MM.1S (cell line): ENCODE measurements at regions not wholly inside any gene's neighbourhood (a gene's known extent, or its start where the extent isn't known, plus 50 kb on each side); places are given as distances from the start of the nearest gene placed in this dataset.
A peak's percentile ranks its signal among the peaks of the same experiment; 100 is the strongest.

Experiments
- DNase-seq: peaks from one replicate; pipeline ENCODE4 v3.0.0-alpha.2; 2015
- H2AFZ ChIP-seq: fragments of 300-600 bp; sonication (generic); 2 replicates; pipeline ENCODE4 v1.6.0; 2016; ENCODE audit warnings: antibody characterized with exemption, low read length
- H3F3A ChIP-seq: fragments of 300-600 bp; sonication (generic); 2 replicates; pipeline ENCODE4 v1.6.1; 2016; ENCODE audit warnings: mild to moderate bottlenecking, antibody characterized with exemption, low read length, moderate library complexity, mixed read lengths; ENCODE audit not compliant: insufficient read depth
- H3K27ac ChIP-seq: fragments of 300-600 bp; sonication (generic); 2 replicates; pipeline ENCODE4 v1.5.1; 2016; ENCODE audit warnings: mild to moderate bottlenecking, low read length
- H3K27me3 ChIP-seq: fragments of 300-600 bp; sonication (generic); replicated peaks from 2 replicates; pipeline ENCODE4 v1.6.0; 2016; ENCODE audit warnings: low read length; ENCODE audit not compliant: insufficient read depth
- H3K36me3 ChIP-seq: fragments of 300-600 bp; sonication (generic); replicated peaks from 2 replicates; pipeline ENCODE4 v1.6.1; 2016; ENCODE audit warnings: mild to moderate bottlenecking, low read length, mixed read lengths; ENCODE audit not compliant: insufficient read depth
- H3K4me1 ChIP-seq: fragments of 300-600 bp; sonication (generic); 2 replicates; pipeline ENCODE4 v1.6.1; 2016; ENCODE audit warnings: low read length, mixed read lengths
- H3K4me2 ChIP-seq: fragments of 300-600 bp; sonication (generic); 2 replicates; pipeline ENCODE4 v1.6.0; 2016; ENCODE audit warnings: low read depth, low read length
- H3K4me3 ChIP-seq: fragments of 300-600 bp; sonication (generic); 2 replicates; pipeline ENCODE4 v1.5.1; 2016; ENCODE audit warnings: low read length, mixed read lengths
- H3K79me2 ChIP-seq: fragments of 300-600 bp; sonication (generic); 2 replicates; pipeline ENCODE4 v1.6.1; 2016; ENCODE audit warnings: mixed run types, low read length, mixed read lengths
- H3K9ac ChIP-seq: fragments of 300-600 bp; sonication (generic); 2 replicates; pipeline ENCODE4 v1.6.1; 2016; ENCODE audit warnings: low read length, mixed read lengths
- H3K9me2 ChIP-seq: fragments of 300-600 bp; sonication (generic); replicated peaks from 2 replicates; pipeline ENCODE4 v1.6.1; 2016; ENCODE audit warnings: mild to moderate bottlenecking, low read length, mixed read lengths; ENCODE audit not compliant: insufficient read depth
- H3K9me3 ChIP-seq: fragments of 300-600 bp; sonication (generic); replicated peaks from 2 replicates; pipeline ENCODE4 v1.6.1; 2016; ENCODE audit warnings: mild to moderate bottlenecking, low read length, mixed read lengths; ENCODE audit not compliant: insufficient read depth
- H4K20me1 ChIP-seq: fragments of 300-600 bp; sonication (generic); 2 replicates; pipeline ENCODE4 v1.6.1; 2016; ENCODE audit warnings: mild to moderate bottlenecking, low read length, moderate library complexity, mixed read lengths; ENCODE audit not compliant: insufficient read depth
- EZH2 ChIP-seq: fragments of 300-600 bp; sonication (generic); optimal IDR thresholded peaks from 2 replicates; pipeline ENCODE3; 2017; ENCODE audit warnings: low read depth, mild to moderate bottlenecking, antibody characterized with exemption, low read length, mixed read lengths
- EZH2phosphoT487 ChIP-seq: fragments of 300-600 bp; sonication (generic); IDR thresholded peaks from 2 replicates; pipeline ENCODE4 v1.6.1; 2018; ENCODE audit warnings: antibody characterized with exemption, low read length
- TF ChIP-seq, protein P1 (sequence below): fragments of 300-600 bp; sonication (generic); IDR thresholded peaks from 2 replicates; pipeline ENCODE4 v1.5.1; 2016; ENCODE audit warnings: antibody characterized with exemption, low read length, mixed read lengths

DNA sequence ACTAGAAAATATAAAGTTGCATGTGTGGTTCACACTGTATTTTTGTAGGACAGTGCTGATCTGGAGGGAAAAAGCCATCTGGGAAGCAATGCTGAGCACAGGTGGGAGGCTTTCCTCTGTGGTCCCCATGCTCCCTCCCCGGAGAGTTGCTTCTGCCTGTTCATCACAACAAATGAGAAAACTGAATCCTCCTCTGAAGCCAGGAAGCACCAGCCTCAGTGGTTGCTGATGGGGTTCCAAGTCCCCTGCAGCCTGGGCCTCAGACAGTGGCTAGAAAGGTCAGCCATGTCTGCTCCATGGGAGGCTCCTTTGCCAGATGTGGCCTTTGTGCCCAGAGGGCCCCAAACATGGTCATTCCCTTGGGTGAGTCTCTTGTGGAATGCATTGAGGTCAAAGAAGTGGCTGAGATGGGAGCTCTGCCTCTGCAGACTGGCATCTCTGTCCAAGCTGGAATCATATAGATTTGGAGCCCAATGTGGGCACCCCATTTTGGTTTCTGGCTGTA, 77.6 kb downstream of the C5orf15 start:
- H3K9me3 ChIP-seq, result no peaks in the 10 kb centered on the region
- H3K4me3 ChIP-seq, result no peak overlapping the region
- H3K79me2 ChIP-seq, result no peaks in the 10 kb centered on the region
- no peaks in the 10 kb centered on the region for H3K9me2 ChIP-seq
- no peak overlapping the region for H3K4me2 ChIP-seq
- no peak overlapping the region for H3K9ac ChIP-seq
- H3K27ac ChIP-seq, result no peak overlapping the region
- H3K36me3 ChIP-seq, result no peaks in the 10 kb centered on the region
- H3K27me3 ChIP-seq, result no peaks in the 10 kb centered on the region
- DNase-seq, result no peak
- peaks cover 10% of the 10 kb centered on the region; the same call in 1 of the 2 replicates for H3F3A ChIP-seq
- peaks cover 24% of the 10 kb centered on the region for H3K4me1 ChIP-seq
- TF ChIP-seq, protein P1, sequence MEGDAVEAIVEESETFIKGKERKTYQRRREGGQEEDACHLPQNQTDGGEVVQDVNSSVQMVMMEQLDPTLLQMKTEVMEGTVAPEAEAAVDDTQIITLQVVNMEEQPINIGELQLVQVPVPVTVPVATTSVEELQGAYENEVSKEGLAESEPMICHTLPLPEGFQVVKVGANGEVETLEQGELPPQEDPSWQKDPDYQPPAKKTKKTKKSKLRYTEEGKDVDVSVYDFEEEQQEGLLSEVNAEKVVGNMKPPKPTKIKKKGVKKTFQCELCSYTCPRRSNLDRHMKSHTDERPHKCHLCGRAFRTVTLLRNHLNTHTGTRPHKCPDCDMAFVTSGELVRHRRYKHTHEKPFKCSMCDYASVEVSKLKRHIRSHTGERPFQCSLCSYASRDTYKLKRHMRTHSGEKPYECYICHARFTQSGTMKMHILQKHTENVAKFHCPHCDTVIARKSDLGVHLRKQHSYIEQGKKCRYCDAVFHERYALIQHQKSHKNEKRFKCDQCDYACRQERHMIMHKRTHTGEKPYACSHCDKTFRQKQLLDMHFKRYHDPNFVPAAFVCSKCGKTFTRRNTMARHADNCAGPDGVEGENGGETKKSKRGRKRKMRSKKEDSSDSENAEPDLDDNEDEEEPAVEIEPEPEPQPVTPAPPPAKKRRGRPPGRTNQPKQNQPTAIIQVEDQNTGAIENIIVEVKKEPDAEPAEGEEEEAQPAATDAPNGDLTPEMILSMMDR, result no peak
- TF ChIP-seq EZH2phosphoT487 (no peak), EZH2 (no peak)
- H4K20me1 ChIP-seq, result no peaks in the 10 kb centered on the region
- no peak overlapping the region for H2AFZ ChIP-seq

GRCh38 chr5:133890314-133890713, 78.1 kb downstream of the C5orf15 start:
- Histone ChIP-seq H3K27ac (no peak overlapping the region), H3K9ac (no peak overlapping the region), H3K36me3 (no peaks in the 10 kb centered on the region), H3K79me2 (no peaks in the 10 kb centered on the region), H3K4me1 (peaks cover 20% of the 10 kb centered on the region), H2AFZ (no peak overlapping the region), H3K9me3 (no peaks in the 10 kb centered on the region), H3F3A (peaks cover 10% of the 10 kb centered on the region; the same call in 1 of the 2 replicates), H3K9me2 (no peaks in the 10 kb centered on the region), H4K20me1 (no peaks in the 10 kb centered on the region), H3K27me3 (no peaks in the 10 kb centered on the region), H3K4me2 (no peak overlapping the region), H3K4me3 (no peak overlapping the region)
- no peak for DNase-seq
- TF ChIP-seq EZH2, result no peak

DNA sequence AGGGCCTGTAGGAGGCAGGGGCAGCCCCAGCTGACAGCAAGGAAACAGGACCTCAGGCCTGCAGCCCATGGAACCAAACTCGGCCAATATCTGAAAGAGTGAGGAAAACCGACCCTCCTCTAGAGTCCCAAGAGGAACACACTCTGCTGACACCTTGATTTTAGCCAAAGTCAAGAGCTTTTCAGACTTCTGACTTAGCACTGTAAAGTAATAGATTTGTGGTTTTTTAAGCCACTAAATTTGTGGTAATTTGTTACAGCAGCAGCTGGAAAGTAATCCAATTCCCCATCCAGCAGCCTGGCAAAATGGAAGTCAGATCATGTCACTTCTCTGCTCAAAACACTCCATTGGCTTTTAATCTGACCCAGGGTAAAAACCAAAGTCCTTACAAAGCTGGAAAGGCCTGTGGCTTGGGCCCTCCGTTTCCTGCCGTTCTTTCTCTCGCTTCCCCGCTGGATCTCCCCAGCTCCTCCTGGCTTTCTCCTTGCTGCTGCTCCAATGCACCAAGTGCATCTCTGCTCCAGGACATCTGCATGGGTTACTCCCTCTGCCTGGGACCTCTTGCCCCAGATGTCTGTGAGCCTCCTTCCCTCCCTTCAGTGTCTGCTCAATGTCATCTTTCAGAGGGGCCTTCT, 79.0 kb downstream of the C5orf15 start:
- Histone ChIP-seq H3K36me3 (no peaks in the 10 kb centered on the region), H3K4me3 (no peak overlapping the region), H3F3A (peaks cover 10% of the 10 kb centered on the region; the same call in 1 of the 2 replicates), H3K9me2 (no peaks in the 10 kb centered on the region), H2AFZ (no peak overlapping the region), H3K27me3 (no peaks in the 10 kb centered on the region), H3K9me3 (no peaks in the 10 kb centered on the region), H3K4me1 (peaks cover 20% of the 10 kb centered on the region), H3K27ac (no peak overlapping the region), H3K79me2 (no peaks in the 10 kb centered on the region), H3K9ac (no peak overlapping the region), H4K20me1 (no peaks in the 10 kb centered on the region), H3K4me2 (no peak overlapping the region)
- DNase-seq, result no peak
- TF ChIP-seq EZH2phosphoT487 (no peak), EZH2 (no peak)
- TF ChIP-seq, protein P1, result no peak

- H3K4me1 ChIP-seq, result peaks cover 20% of the 10 kb centered on the region
- H3K27me3 ChIP-seq, result no peaks in the 10 kb centered on the region
- no peaks in the 10 kb centered on the region for H3K9me3 ChIP-seq
- H3K4me2 ChIP-seq, result peak overlapping the region; percentile 15
- H2AFZ ChIP-seq, result no peak overlapping the region
- H4K20me1 ChIP-seq, result no peaks in the 10 kb centered on the region
- peak overlapping the region; percentile 47; the same call in 1 of the 2 replicates for H3K27ac ChIP-seq
- TF ChIP-seq EZH2 (no peak), EZH2phosphoT487 (no peak)
- TF ChIP-seq, protein P1, result no peak
- no peaks in the 10 kb centered on the region for H3K79me2 ChIP-seq
- H3K9me2 ChIP-seq, result no peaks in the 10 kb centered on the region
- peaks cover 10% of the 10 kb centered on the region; the same call in 1 of the 2 replicates for H3F3A ChIP-seq
- no peak for DNase-seq
- H3K36me3 ChIP-seq, result no peaks in the 10 kb centered on the region
- no peak overlapping the region for H3K4me3 ChIP-seq
- no peak overlapping the region for H3K9ac ChIP-seq
These were observed 79.8 kb downstream of the C5orf15 start for GRCh38 chr5:133888625-133888991.
